GM19043 (cell line): ENCODE measurements at regions not wholly inside any gene's neighbourhood (a gene's known extent, or its start where the extent isn't known, plus 50 kb on each side); places are given as distances from the start of the nearest gene placed in this dataset.

Experiments used
- ATAC-seq: cut with Tn5 transposase; IDR thresholded peaks from one replicate; pipeline ENCODE4 v1.9.1; 2021; ENCODE audit warnings: low read depth; ENCODE audit not compliant: unreplicated experiment

GRCh38 chr2:126824663-126825062 lies 74.0 kb upstream of the TEX51 start:
- no peak for ATAC-seq

GRCh38 chr2:126825316-126825715 lies 73.4 kb upstream of the TEX51 start:
- no peak for ATAC-seq

- ATAC-seq: no peak
Observed at GRCh38 chr2:126826491-126826890, 72.2 kb upstream of the TEX51 start.

- ATAC-seq: no peak
Observed at GRCh38 chr2:126827371-126827770, 71.3 kb upstream of the TEX51 start.

GRCh38 chr2:126828051-126828450 lies 70.6 kb upstream of the TEX51 start:
- ATAC-seq: no peak

GRCh38 chr2:126828491-126828890 lies 70.2 kb upstream of the TEX51 start:
- ATAC-seq: no peak

GRCh38 chr2:126831234-126832005 lies 67.3 kb upstream of the TEX51 start:
- no peak for ATAC-seq

GRCh38 chr2:126832014-126832413 lies 66.7 kb upstream of the TEX51 start:
- no peak for ATAC-seq

- ATAC-seq: no peak
Observed at GRCh38 chr2:126832757-126833156, 65.9 kb upstream of the TEX51 start.

GRCh38 chr2:126834006-126834659 lies 64.6 kb upstream of the TEX51 start:
- no peak for ATAC-seq

- no peak for ATAC-seq
Observed at GRCh38 chr2:126835261-126835660, 63.4 kb upstream of the TEX51 start.

GRCh38 chr2:126835831-126836230 lies 62.9 kb upstream of the TEX51 start:
- ATAC-seq: no peak

- no peak for ATAC-seq
Observed at GRCh38 chr2:126836761-126837679, 61.7 kb upstream of the TEX51 start.

GRCh38 chr2:126837966-126838715 lies 60.5 kb upstream of the TEX51 start:
- no peak for ATAC-seq

- ATAC-seq: no peak
Observed at GRCh38 chr2:126838716-126838985, 60.0 kb upstream of the TEX51 start.

- ATAC-seq: no peak
Observed at GRCh38 chr2:126839796-126840195, 58.9 kb upstream of the TEX51 start.

GRCh38 chr2:126843081-126843480 lies 55.6 kb upstream of the TEX51 start:
- ATAC-seq: no peak

- no peak for ATAC-seq
Observed at GRCh38 chr2:126846241-126846640, 52.4 kb upstream of the TEX51 start.
